GM12891 (cell line): ENCODE measurements at regions not wholly inside any gene's neighbourhood (a gene's known extent, or its start where the extent isn't known, plus 50 kb on each side); places are given as distances from the start of the nearest gene placed in this dataset.

ENCODE experiments used
- PAX5 ChIP-seq: IDR thresholded peaks from 2 replicates; pipeline ENCODE4 v1.6.1; 2011; ENCODE audit warnings: low read length, moderate library complexity, mild to moderate bottlenecking; ENCODE audit not compliant: insufficient read depth, severe bottlenecking
- POLR2A ChIP-seq: IDR thresholded peaks from 2 replicates; pipeline ENCODE4 v1.6.1; 2011; ENCODE audit warnings: low read depth, low read length, control low read depth
- POLR2AphosphoS5 ChIP-seq: IDR thresholded peaks from 2 replicates; pipeline ENCODE4 v1.6.1; 2011; ENCODE audit warnings: low read depth, low read length, control low read depth
- SPI1 ChIP-seq: IDR thresholded peaks from 2 replicates; pipeline ENCODE4 v1.6.1; 2011; ENCODE audit warnings: low read depth, low read length, control low read depth
- TAF1 ChIP-seq: IDR thresholded peaks from 2 replicates; pipeline ENCODE4 v1.6.1; 2011; ENCODE audit warnings: low read depth, low read length, control low read depth

GRCh38 chr4:164542431-164542830 is 211.5 kb upstream of the SMIM31 start:
- TF ChIP-seq POLR2AphosphoS5 (no peak), POLR2A (no peak), TAF1 (no peak), SPI1 (no peak), PAX5 (no peak)
